ENCODE measurements at regions not wholly inside any gene's neighbourhood (a gene's known extent, or its start where the extent isn't known, plus 50 kb on each side); places are given as distances from the start of the nearest gene placed in this dataset.
A peak's percentile ranks its signal among the peaks of the same experiment; 100 is the strongest.

- no peak overlapping the region for H3K9ac ChIP-seq (ENCODE audit: low read length in 3 of 3)
- H3K9me3 ChIP-seq (ENCODE audit: control insufficient read depth in 2 of 3, insufficient read depth in 1 of 3, low read length in 3 of 3) = peaks cover 0 to 12% (median 0%) of the 10 kb centered on the region in 3 donors
- DNase-seq (peak in 4 of 5 donors; percentile 79 to 83 (median 81)), FAIRE-seq (no peak)
- TF ChIP-seq, protein P1, sequence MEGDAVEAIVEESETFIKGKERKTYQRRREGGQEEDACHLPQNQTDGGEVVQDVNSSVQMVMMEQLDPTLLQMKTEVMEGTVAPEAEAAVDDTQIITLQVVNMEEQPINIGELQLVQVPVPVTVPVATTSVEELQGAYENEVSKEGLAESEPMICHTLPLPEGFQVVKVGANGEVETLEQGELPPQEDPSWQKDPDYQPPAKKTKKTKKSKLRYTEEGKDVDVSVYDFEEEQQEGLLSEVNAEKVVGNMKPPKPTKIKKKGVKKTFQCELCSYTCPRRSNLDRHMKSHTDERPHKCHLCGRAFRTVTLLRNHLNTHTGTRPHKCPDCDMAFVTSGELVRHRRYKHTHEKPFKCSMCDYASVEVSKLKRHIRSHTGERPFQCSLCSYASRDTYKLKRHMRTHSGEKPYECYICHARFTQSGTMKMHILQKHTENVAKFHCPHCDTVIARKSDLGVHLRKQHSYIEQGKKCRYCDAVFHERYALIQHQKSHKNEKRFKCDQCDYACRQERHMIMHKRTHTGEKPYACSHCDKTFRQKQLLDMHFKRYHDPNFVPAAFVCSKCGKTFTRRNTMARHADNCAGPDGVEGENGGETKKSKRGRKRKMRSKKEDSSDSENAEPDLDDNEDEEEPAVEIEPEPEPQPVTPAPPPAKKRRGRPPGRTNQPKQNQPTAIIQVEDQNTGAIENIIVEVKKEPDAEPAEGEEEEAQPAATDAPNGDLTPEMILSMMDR (IDR thresholded peaks at IDR 0.05; ENCODE audit: borderline replicate concordance, extremely low read depth, insufficient read depth) = peak; percentile 93
- H3K36me3 ChIP-seq (ENCODE audit: control insufficient read depth in 2 of 3, insufficient read depth in 3 of 3, low read length in 3 of 3) = no peaks in the 10 kb centered on the region
- H3K27ac ChIP-seq (ENCODE audit: low read depth in 2 of 2, low read length in 2 of 2) = no peak overlapping the region
- no peak overlapping the region for H3K4me3 ChIP-seq (ENCODE audit: low read length in 3 of 3)
- H3K4me1 ChIP-seq (ENCODE audit: control insufficient read depth in 2 of 3, insufficient read depth in 2 of 3, low read depth in 1 of 3, low read length in 3 of 3) = no peaks in the 10 kb centered on the region
- no peaks in the 10 kb centered on the region for H3K27me3 ChIP-seq (ENCODE audit: control insufficient read depth, insufficient read depth, low read length)
- intact Hi-C loops (cut with DNase I) = no loop called here
Measured at GRCh38 chr6:166106076-166106686, 61.5 kb downstream of the TBXT start.

- no peak for FAIRE-seq
- TF ChIP-seq, protein P1 (IDR thresholded peaks at IDR 0.05; ENCODE audit: borderline replicate concordance, extremely low read depth, insufficient read depth) = no peak
Measured at GRCh38 chr6:166105341-166106075, 62.1 kb downstream of the TBXT start.

DNA sequence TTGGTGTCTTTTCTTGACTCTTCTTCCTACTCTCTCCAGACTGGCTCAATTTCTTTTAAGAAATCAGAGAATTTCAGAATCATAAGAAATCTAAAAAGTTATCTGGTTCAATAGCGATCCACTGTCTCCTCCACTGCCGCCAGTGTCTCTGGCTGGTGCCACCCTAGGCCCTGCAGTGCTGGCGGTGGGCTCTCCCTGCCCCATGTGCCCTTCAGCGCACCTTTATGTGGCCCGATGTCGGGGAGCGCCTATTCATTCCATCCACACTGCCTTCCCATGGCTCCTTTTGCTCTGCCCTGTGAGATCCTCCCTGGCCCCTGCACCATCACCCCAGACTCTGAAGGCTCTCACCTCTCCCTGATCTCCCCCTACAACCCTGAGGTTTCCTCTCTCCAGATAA is 62.8 kb downstream of the TBXT start:
- no peak for DNase-seq
- H3K9me3 ChIP-seq (ENCODE audit: control insufficient read depth in 2 of 3, insufficient read depth in 1 of 3, low read length in 3 of 3) = peaks cover 0 to 12% (median 0%) of the 10 kb centered on the region in 3 donors
- H3K9ac ChIP-seq (ENCODE audit: low read length in 3 of 3) = no peak overlapping the region
- H3K27ac ChIP-seq (ENCODE audit: low read depth in 2 of 2, low read length in 2 of 2) = no peak overlapping the region
- no peak for FAIRE-seq
- no peaks in the 10 kb centered on the region for H3K36me3 ChIP-seq (ENCODE audit: control insufficient read depth in 2 of 3, insufficient read depth in 3 of 3, low read length in 3 of 3)
- intact Hi-C loops (cut with DNase I) = loop anchor here (5.0 kb wide), 1 partner anchor 218 kb away; no protein-coding TSS in a partner anchor
- peaks cover 0 to 1% (median 0%) of the 10 kb centered on the region in 3 donors for H3K4me1 ChIP-seq (ENCODE audit: control insufficient read depth in 2 of 3, insufficient read depth in 2 of 3, low read depth in 1 of 3, low read length in 3 of 3)
- no peak overlapping the region for H3K4me3 ChIP-seq (ENCODE audit: low read length in 3 of 3)
- TF ChIP-seq, protein P1 (IDR thresholded peaks at IDR 0.05; ENCODE audit: borderline replicate concordance, extremely low read depth, insufficient read depth) = no peak
- no peaks in the 10 kb centered on the region for H3K27me3 ChIP-seq (ENCODE audit: control insufficient read depth, insufficient read depth, low read length)

More at GRCh38 chr6:166105341-166106075, 62.1 kb downstream of the TBXT start:
- Histone ChIP-seq H3K36me3 (ENCODE audit: control insufficient read depth in 2 of 3, insufficient read depth in 3 of 3, low read length in 3 of 3) (no peaks in the 10 kb centered on the region), H3K4me3 (ENCODE audit: low read length in 3 of 3) (no peak overlapping the region), H3K27me3 (ENCODE audit: control insufficient read depth, insufficient read depth, low read length) (no peaks in the 10 kb centered on the region), H3K4me1 (ENCODE audit: control insufficient read depth in 2 of 3, insufficient read depth in 2 of 3, low read depth in 1 of 3, low read length in 3 of 3) (no peaks in the 10 kb centered on the region), H3K9ac (ENCODE audit: low read length in 3 of 3) (no peak overlapping the region), H3K27ac (ENCODE audit: low read depth in 2 of 2, low read length in 2 of 2) (no peak overlapping the region), H3K9me3 (ENCODE audit: control insufficient read depth in 2 of 3, insufficient read depth in 1 of 3, low read length in 3 of 3) (peaks cover 0 to 12% (median 0%) of the 10 kb centered on the region in 3 donors)
- DNase-seq = no peak
- intact Hi-C loops (cut with DNase I) = no loop called here

All from kidney (tissue), 13 donors.